ENCODE measurements at regions not wholly inside any gene's neighbourhood (a gene's known extent, or its start where the extent isn't known, plus 50 kb on each side); places are given as distances from the start of the nearest gene placed in this dataset.

- no peak for DNase-seq
- H3K79me1 ChIP-seq (replicated peaks; ENCODE audit: low read length, poor library complexity, severe bottlenecking) = no peaks in the 10 kb centered on the region
- H2BK12ac ChIP-seq (ENCODE audit: low read length in 2 of 2) = no peak overlapping the region
- H3K27me3 ChIP-seq (ENCODE audit: control insufficient read depth in 1 of 2, insufficient read depth in 1 of 2, low read length in 2 of 2) = no peaks in the 10 kb centered on the region
- no peak overlapping the region for H3K23ac ChIP-seq (ENCODE audit: low read length in 2 of 2)
- H3K36me3 ChIP-seq (ENCODE audit: control insufficient read depth in 1 of 2, insufficient read depth in 2 of 2, low read depth in 1 of 2, low read length in 2 of 2) = no peaks in the 10 kb centered on the region
- no peak overlapping the region for H4K91ac ChIP-seq (ENCODE audit: low read length)
- H3K4me2 ChIP-seq (ENCODE audit: low read length, poor library complexity, severe bottlenecking) = no peak overlapping the region
- H2BK5ac ChIP-seq (ENCODE audit: low read depth, low read length, poor library complexity, severe bottlenecking) = no peak overlapping the region
- no peak overlapping the region for H3K4me3 ChIP-seq (ENCODE audit: insufficient read depth in 1 of 2, low read depth in 1 of 2, low read length in 2 of 2)
- 80% methylated on average over 3 of the region's 3 CpGs for WGBS
- H3K9me3 ChIP-seq (ENCODE audit: control insufficient read depth, low read length) = no peaks in the 10 kb centered on the region
- no peak overlapping the region for H3K14ac ChIP-seq (ENCODE audit: low read length in 2 of 2)
- H3K9ac ChIP-seq (ENCODE audit: low read length) = no peak overlapping the region
- H3K4ac ChIP-seq (ENCODE audit: low read depth in 1 of 2, low read length in 2 of 2) = no peak overlapping the region
- no peak overlapping the region for H2AFZ ChIP-seq (ENCODE audit: low read depth, low read length)
- H3K27ac ChIP-seq (ENCODE audit: low read length, poor library complexity, severe bottlenecking) = no peak overlapping the region
- H2BK120ac ChIP-seq (ENCODE audit: low read depth, low read length) = no peak overlapping the region
- H4K8ac ChIP-seq (ENCODE audit: low read length) = no peak overlapping the region
- no peak overlapping the region for H3K18ac ChIP-seq (ENCODE audit: low read depth in 1 of 2, low read length in 2 of 2)
- no peak overlapping the region for H2BK15ac ChIP-seq (ENCODE audit: low read depth, poor library complexity, severe bottlenecking)
- peaks cover 5% of the 10 kb centered on the region for H3K4me1 ChIP-seq (ENCODE audit: control insufficient read depth, insufficient read depth, low read depth, low read length)
- H2AK5ac ChIP-seq (ENCODE audit: low read length, severe bottlenecking) = no peak overlapping the region
These were observed 517.7 kb downstream of the METTL4 start for GRCh38 chr18:2053490-2054089.

- no peak overlapping the region for H2AK5ac ChIP-seq (ENCODE audit: low read length, severe bottlenecking)
- H3K18ac ChIP-seq (ENCODE audit: low read depth in 1 of 2, low read length in 2 of 2) = no peak overlapping the region
- H3K4ac ChIP-seq (ENCODE audit: low read depth in 1 of 2, low read length in 2 of 2) = no peak overlapping the region
- no peak overlapping the region for H4K8ac ChIP-seq (ENCODE audit: low read length)
- H3K27ac ChIP-seq (ENCODE audit: low read length, poor library complexity, severe bottlenecking) = no peak overlapping the region
- no peak overlapping the region for H3K23ac ChIP-seq (ENCODE audit: low read length in 2 of 2)
- no peak for DNase-seq
- no peak overlapping the region for H3K9ac ChIP-seq (ENCODE audit: low read length)
- H2BK15ac ChIP-seq (ENCODE audit: low read depth, poor library complexity, severe bottlenecking) = no peak overlapping the region
- no peak overlapping the region for H3K14ac ChIP-seq (ENCODE audit: low read length in 2 of 2)
- H3K36me3 ChIP-seq (ENCODE audit: control insufficient read depth in 1 of 2, insufficient read depth in 2 of 2, low read depth in 1 of 2, low read length in 2 of 2) = no peaks in the 10 kb centered on the region
- no peaks in the 10 kb centered on the region for H3K4me1 ChIP-seq (ENCODE audit: control insufficient read depth, insufficient read depth, low read depth, low read length)
- no peak overlapping the region for H2BK12ac ChIP-seq (ENCODE audit: low read length in 2 of 2)
- H2AFZ ChIP-seq (ENCODE audit: low read depth, low read length) = no peak overlapping the region
- H3K79me1 ChIP-seq (replicated peaks; ENCODE audit: low read length, poor library complexity, severe bottlenecking) = no peaks in the 10 kb centered on the region
- no peak overlapping the region for H3K4me2 ChIP-seq (ENCODE audit: low read length, poor library complexity, severe bottlenecking)
- no peak overlapping the region for H3K4me3 ChIP-seq (ENCODE audit: insufficient read depth in 1 of 2, low read depth in 1 of 2, low read length in 2 of 2)
- no peaks in the 10 kb centered on the region for H3K27me3 ChIP-seq (ENCODE audit: control insufficient read depth in 1 of 2, insufficient read depth in 1 of 2, low read length in 2 of 2)
- H3K9me3 ChIP-seq (ENCODE audit: control insufficient read depth, low read length) = peaks cover 8% of the 10 kb centered on the region
- no peak overlapping the region for H4K91ac ChIP-seq (ENCODE audit: low read length)
- WGBS = 70% methylated on average over 2 of the region's 4 CpGs
- H2BK5ac ChIP-seq (ENCODE audit: low read depth, low read length, poor library complexity, severe bottlenecking) = no peak overlapping the region
- H2BK120ac ChIP-seq (ENCODE audit: low read depth, low read length) = no peak overlapping the region
These were observed 512.0 kb downstream of the METTL4 start for GRCh38 chr18:2059336-2059735.

DNA sequence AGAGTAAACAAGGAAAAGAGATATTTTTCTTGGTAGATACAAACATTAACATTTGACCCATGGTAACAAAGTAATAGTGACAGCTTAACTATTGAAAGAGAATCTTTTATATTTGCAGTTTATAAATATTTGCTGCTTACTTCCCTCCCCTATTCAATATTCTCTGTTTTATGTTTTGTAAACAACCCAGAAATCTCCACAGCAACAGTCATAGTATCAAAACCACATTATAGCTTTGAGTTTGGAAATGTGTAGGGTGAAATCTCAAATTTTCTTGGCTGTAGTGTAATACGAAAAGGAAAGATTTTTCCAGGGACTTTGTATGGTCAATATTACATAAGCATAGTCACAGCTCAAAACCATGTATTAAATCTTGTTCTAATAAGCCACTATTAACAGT is 511.2 kb downstream of the METTL4 start:
- no peak overlapping the region for H2BK12ac ChIP-seq (ENCODE audit: low read length in 2 of 2)
- no peak overlapping the region for H3K14ac ChIP-seq (ENCODE audit: low read length in 2 of 2)
- no peaks in the 10 kb centered on the region for H3K4me1 ChIP-seq (ENCODE audit: control insufficient read depth, insufficient read depth, low read depth, low read length)
- H3K23ac ChIP-seq (ENCODE audit: low read length in 2 of 2) = no peak overlapping the region
- no peak overlapping the region for H3K4me2 ChIP-seq (ENCODE audit: low read length, poor library complexity, severe bottlenecking)
- no peaks in the 10 kb centered on the region for H3K79me1 ChIP-seq (replicated peaks; ENCODE audit: low read length, poor library complexity, severe bottlenecking)
- no peak overlapping the region for H4K91ac ChIP-seq (ENCODE audit: low read length)
- H2BK15ac ChIP-seq (ENCODE audit: low read depth, poor library complexity, severe bottlenecking) = no peak overlapping the region
- no peak overlapping the region for H3K18ac ChIP-seq (ENCODE audit: low read depth in 1 of 2, low read length in 2 of 2)
- no peak for DNase-seq
- H3K27me3 ChIP-seq (ENCODE audit: control insufficient read depth in 1 of 2, insufficient read depth in 1 of 2, low read length in 2 of 2) = no peaks in the 10 kb centered on the region
- peaks cover 13% of the 10 kb centered on the region for H3K9me3 ChIP-seq (ENCODE audit: control insufficient read depth, low read length)
- H2BK5ac ChIP-seq (ENCODE audit: low read depth, low read length, poor library complexity, severe bottlenecking) = no peak overlapping the region
- WGBS = no CpG with 5 or more reads among the region's 1 CpG
- no peak overlapping the region for H2AFZ ChIP-seq (ENCODE audit: low read depth, low read length)
- no peak overlapping the region for H3K4ac ChIP-seq (ENCODE audit: low read depth in 1 of 2, low read length in 2 of 2)
- no peak overlapping the region for H3K27ac ChIP-seq (ENCODE audit: low read length, poor library complexity, severe bottlenecking)
- H4K8ac ChIP-seq (ENCODE audit: low read length) = no peak overlapping the region
- H3K36me3 ChIP-seq (ENCODE audit: control insufficient read depth in 1 of 2, insufficient read depth in 2 of 2, low read depth in 1 of 2, low read length in 2 of 2) = no peaks in the 10 kb centered on the region
- no peak overlapping the region for H2AK5ac ChIP-seq (ENCODE audit: low read length, severe bottlenecking)
- H3K4me3 ChIP-seq (ENCODE audit: insufficient read depth in 1 of 2, low read depth in 1 of 2, low read length in 2 of 2) = no peak overlapping the region
- H2BK120ac ChIP-seq (ENCODE audit: low read depth, low read length) = no peak overlapping the region
- no peak overlapping the region for H3K9ac ChIP-seq (ENCODE audit: low read length)

GRCh38 chr18:2070631-2071030 is 500.7 kb downstream of the METTL4 start:
- Histone ChIP-seq H3K14ac (ENCODE audit: low read length in 2 of 2) (no peak overlapping the region), H2BK120ac (ENCODE audit: low read depth, low read length) (no peak overlapping the region), H3K79me1 (replicated peaks; ENCODE audit: low read length, poor library complexity, severe bottlenecking) (no peaks in the 10 kb centered on the region), H3K23ac (ENCODE audit: low read length in 2 of 2) (no peak overlapping the region), H3K18ac (ENCODE audit: low read depth in 1 of 2, low read length in 2 of 2) (no peak overlapping the region), H3K9ac (ENCODE audit: low read length) (no peak overlapping the region), H2BK5ac (ENCODE audit: low read depth, low read length, poor library complexity, severe bottlenecking) (no peak overlapping the region), H3K4ac (ENCODE audit: low read depth in 1 of 2, low read length in 2 of 2) (no peak overlapping the region), H2AK5ac (ENCODE audit: low read length, severe bottlenecking) (peak overlapping the region; percentile 78), H3K4me1 (ENCODE audit: control insufficient read depth, insufficient read depth, low read depth, low read length) (no peaks in the 10 kb centered on the region), H3K9me3 (ENCODE audit: control insufficient read depth, low read length) (no peaks in the 10 kb centered on the region), H4K91ac (ENCODE audit: low read length) (no peak overlapping the region), H3K27ac (ENCODE audit: low read length, poor library complexity, severe bottlenecking) (no peak overlapping the region), H3K27me3 (ENCODE audit: control insufficient read depth in 1 of 2, insufficient read depth in 1 of 2, low read length in 2 of 2) (no peaks in the 10 kb centered on the region), H4K8ac (ENCODE audit: low read length) (no peak overlapping the region), H3K36me3 (ENCODE audit: control insufficient read depth in 1 of 2, insufficient read depth in 2 of 2, low read depth in 1 of 2, low read length in 2 of 2) (no peaks in the 10 kb centered on the region), H3K4me3 (ENCODE audit: insufficient read depth in 1 of 2, low read depth in 1 of 2, low read length in 2 of 2) (no peak overlapping the region), H2AFZ (ENCODE audit: low read depth, low read length) (no peak overlapping the region), H3K4me2 (ENCODE audit: low read length, poor library complexity, severe bottlenecking) (no peak overlapping the region), H2BK12ac (ENCODE audit: low read length in 2 of 2) (no peak overlapping the region), H2BK15ac (ENCODE audit: low read depth, poor library complexity, severe bottlenecking) (no peak overlapping the region)
- WGBS = 61% methylated on average over 3 of the region's 4 CpGs
- DNase-seq = no peak
